ENCODE measurements at regions not wholly inside any gene's neighbourhood (a gene's known extent, or its start where the extent isn't known, plus 50 kb on each side); places are given as distances from the start of the nearest gene placed in this dataset.

GRCh38 chr11:109998921-109999320 lies 94.3 kb upstream of the ZC3H12C start:
- no peak for TF ChIP-seq POLR2A (IDR thresholded peaks at IDR 0.05)
- TF ChIP-seq, protein P1, sequence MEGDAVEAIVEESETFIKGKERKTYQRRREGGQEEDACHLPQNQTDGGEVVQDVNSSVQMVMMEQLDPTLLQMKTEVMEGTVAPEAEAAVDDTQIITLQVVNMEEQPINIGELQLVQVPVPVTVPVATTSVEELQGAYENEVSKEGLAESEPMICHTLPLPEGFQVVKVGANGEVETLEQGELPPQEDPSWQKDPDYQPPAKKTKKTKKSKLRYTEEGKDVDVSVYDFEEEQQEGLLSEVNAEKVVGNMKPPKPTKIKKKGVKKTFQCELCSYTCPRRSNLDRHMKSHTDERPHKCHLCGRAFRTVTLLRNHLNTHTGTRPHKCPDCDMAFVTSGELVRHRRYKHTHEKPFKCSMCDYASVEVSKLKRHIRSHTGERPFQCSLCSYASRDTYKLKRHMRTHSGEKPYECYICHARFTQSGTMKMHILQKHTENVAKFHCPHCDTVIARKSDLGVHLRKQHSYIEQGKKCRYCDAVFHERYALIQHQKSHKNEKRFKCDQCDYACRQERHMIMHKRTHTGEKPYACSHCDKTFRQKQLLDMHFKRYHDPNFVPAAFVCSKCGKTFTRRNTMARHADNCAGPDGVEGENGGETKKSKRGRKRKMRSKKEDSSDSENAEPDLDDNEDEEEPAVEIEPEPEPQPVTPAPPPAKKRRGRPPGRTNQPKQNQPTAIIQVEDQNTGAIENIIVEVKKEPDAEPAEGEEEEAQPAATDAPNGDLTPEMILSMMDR (IDR thresholded peaks at IDR 0.05), result no peak
- TF ChIP-seq EP300 (IDR thresholded peaks at IDR 0.05), result no peak
